Uterus (tissue), 2 donors: ENCODE measurements at regions not wholly inside any gene's neighbourhood (a gene's known extent, or its start where the extent isn't known, plus 50 kb on each side); places are given as distances from the start of the nearest gene placed in this dataset.

ENCODE experiments used
- CTCF ChIP-seq, 4 experiments: fragments of 200-600 bp in 2 of 4; fragments of 450-650 bp in 2 of 4; sonication (generic) in 2 of 4; IDR thresholded peaks; one replicate each; pipeline ENCODE4 v1.5.1; 2016 to 2019; ENCODE audit warnings: antibody characterized with exemption in 4 of 4, mild to moderate bottlenecking in 2 of 4, moderate library complexity in 1 of 4
- POLR2A ChIP-seq, 2 donors: fragments of 450-650 bp; IDR thresholded peaks; one replicate each; pipeline ENCODE4 v1.6.1; 2016; ENCODE audit warnings: antibody characterized with exemption in 2 of 2, mild to moderate bottlenecking in 1 of 2, moderate library complexity in 1 of 2

- no peak for TF ChIP-seq CTCF (IDR thresholded peaks at IDR 0.05)
- no peak for TF ChIP-seq POLR2A (IDR thresholded peaks at IDR 0.05)
These were observed 497.2 kb upstream of the PIK3C3 start for GRCh38 chr18:41457765-41458326.
